CD4-positive, alpha-beta T cell treated with Interleukin-17A for 4 hours (primary cell): ENCODE measurements at regions not wholly inside any gene's neighbourhood (a gene's known extent, or its start where the extent isn't known, plus 50 kb on each side); places are given as distances from the start of the nearest gene placed in this dataset.

Experiments used
- DNase-seq: peaks from one replicate; pipeline ENCODE4 v3.0.0-alpha.2; 2020; ENCODE audit warnings: mixed read lengths

DNA sequence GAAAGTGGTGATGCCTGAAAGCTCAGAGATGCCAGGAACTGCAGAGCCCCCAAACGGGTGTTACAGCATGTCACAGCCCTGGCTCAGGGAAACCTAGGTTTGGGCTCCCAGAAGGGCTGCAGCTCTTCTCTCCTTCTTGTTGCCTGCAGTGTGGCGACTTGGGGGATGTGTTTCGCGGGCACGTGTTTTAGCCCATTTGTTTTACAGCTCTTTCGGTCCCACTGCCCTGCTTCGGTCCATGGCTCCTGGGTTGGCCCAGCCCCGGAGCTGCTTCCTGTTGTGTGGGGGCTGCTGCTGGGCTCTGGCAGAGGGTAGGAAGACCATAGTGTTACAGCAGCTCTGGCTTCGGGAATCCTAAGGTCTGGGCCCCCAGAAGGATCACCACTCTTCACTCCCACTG, 222.9 kb upstream of the RIOK2 start:
- DNase-seq: no peak

DNA sequence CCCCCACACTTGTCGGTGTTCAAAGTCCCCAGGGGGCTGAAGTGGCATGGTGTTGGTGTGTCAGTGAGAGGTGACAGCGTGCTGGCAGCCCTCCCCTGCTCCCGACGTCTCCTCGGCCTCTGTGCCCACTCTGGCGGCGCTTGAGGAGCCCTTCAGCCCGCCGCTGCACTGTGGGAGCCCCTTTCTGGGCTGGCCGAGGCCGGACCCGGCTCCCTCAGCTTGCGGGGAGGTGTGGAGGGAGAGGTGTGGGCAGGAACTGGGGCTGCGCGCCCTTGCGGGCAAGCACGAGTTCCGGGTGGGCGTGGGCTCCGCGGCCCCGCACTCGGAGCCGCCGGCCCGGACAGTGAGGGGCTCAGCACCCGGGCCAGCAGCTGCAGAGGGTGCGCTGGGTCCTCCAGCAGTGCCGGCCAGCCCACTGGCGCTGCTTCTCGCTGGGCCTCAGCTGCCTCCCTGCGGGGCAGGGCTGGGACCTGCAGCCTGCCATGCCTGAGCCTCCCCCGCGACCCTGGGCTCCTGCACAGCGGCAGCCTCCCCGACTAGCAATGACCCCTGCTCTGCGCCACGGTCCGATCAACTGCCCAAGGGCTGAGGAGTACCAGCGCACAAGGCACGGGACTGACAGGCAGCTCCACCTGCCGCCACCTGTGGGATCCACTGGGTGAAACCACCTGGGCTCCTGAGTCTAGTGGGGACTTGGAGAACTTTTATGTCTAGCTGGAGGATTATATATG, 224.1 kb upstream of the RIOK2 start:
- no peak for DNase-seq

DNA sequence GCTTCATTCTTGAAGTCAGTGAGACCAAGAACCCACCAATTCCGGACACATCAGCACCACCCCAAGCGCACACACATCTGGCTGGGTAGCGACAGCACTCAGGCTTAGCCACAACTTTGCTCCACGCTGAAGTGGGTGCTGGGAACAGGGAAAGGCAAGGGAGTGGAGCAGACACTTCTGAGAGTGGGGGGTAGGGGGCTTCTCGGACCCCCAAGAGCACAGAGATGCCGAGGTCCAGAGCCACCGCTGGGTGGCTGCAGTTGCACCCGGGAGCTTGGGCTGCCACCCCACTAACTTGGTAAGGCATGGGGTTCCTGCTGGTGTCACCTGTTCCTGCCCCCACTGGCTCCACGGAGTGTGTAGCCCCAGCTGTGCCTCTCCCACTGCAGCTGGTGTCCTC, 225.3 kb upstream of the RIOK2 start:
- DNase-seq: no peak

DNA sequence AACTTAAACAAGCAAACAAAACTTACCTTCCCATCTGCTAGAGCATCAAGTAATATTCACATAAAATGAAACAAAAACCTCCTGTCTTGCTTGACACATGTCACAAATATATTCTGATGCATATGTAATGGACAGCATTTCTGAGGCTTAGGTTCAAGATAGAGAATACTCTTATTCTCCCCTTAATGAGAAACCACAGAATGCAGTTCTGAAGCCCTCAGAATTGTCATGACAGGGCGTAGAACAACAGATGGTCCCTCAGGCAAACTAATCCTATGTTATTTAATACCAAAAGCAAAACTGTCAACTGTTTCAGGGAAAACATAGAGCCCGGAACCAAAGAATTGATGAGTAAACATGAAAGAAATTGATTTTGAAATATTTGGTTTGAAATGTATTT, 229.9 kb upstream of the RIOK2 start:
- DNase-seq: no peak

DNA sequence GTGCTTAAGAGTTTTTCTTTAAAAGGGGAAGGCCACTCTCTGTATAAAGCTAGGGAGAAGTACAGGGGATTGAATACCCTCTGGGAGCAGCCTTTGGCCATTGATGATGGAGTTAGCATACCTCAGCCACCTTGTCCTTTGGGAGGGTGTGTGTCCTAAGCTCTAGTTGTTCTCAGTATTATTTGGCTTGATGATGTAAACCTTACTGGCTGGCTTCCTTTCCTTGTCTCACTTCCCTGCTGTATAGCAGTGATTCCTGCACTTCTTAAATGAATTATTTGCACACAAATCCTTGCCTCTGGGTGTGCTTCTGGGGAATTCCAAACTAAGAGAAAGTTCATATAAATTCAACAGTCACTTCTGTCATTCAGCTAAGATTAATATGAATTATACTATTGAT, 234.9 kb upstream of the RIOK2 start:
- no peak for DNase-seq

DNA sequence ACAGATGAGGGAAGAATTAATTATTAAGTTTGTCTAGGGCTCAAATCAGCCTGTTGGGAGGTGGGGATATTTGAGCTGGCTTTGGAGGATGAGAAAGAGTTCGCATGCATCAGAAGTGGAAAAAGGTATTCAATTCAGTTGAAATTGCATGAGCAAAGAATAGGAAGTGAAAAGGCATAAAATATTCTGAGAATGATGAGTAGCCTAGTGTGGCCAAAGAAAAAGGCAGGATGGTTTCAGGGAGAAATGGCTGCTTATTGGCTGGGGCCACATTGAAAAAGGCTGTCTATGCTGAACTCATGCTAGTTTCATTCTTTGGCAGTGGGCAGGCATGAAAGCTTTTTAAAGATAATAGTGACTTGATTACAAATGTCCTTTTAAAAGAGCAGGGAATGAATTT, 235.4 kb upstream of the RIOK2 start:
- DNase-seq: no peak

DNA sequence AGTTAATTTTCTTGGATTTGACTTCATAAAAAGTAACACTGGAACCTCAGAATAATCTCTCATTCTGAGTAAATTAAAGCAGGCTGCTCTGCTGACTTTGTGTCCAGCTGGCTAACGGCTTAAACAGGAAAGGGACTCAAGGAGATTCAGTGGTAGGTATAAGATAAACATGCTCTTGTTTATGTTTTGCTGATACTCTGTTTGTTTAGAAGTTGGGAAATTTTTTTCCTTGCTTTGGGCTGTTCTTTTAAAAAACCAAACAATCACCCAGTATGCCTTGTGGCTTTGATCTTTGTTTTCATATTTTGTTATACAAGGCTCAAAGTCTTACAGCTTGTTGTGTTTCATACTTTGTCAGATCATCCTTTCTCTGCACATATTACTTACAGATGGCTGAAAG, 237.6 kb upstream of the RIOK2 start:
- no peak for DNase-seq

DNA sequence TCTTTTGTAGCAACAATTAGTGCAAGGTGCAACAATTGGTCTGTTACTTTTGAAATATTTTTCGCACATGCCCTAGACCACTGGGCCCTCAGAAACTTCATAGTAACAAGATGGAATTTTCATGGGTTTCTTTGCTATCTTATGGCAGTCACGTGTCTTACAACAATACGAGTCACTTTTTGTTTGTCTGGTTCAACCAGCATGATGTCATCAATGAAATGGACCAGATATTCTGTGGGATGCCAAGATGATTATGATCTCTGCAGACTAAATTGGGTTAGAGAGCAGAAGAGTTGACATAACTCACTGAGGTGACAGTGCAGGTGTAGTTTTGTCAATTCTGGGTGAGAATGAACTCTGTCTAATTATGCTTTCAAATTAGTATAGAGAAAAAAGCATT, 239.6 kb upstream of the RIOK2 start:
- no peak for DNase-seq

DNA sequence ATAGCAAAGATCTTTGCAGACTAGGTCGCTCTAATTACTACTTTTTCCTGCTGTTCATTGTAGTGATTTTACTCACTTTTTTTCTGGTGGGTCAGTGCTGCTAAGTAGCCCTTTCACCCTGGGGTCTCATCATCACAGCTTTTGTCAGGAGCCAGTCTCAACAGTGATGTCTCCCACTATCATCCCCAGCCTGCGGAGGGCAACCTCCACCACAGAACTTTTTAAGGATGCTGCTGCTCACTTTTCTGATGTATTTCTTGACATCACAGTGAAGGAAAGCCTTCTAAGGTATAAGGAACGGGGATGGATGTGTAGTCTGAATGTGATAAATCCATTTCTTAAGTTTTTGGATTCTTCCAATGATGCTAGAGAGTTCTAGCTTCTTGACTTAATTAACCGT, 242.5 kb upstream of the RIOK2 start:
- DNase-seq: no peak

DNA sequence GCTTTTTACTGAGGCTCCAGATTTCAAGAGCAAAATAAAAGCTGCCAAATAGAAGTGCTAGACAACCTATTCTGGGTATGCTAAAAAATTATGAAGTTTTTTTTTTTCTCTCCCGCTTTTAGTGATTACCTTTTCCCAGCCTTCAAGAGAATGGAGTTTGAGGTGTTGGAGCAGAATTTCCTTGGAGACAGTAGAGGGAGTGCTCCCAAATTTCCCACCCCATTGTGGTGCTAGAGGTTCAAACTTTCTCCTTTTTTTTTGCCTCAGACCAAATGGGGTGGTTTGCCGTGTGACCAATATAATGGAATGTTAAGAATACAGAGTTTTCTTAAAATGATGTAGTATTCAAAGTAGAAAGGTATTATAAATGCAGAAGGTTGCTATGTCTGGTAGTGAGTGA, 244.2 kb upstream of the RIOK2 start:
- no peak for DNase-seq

DNA sequence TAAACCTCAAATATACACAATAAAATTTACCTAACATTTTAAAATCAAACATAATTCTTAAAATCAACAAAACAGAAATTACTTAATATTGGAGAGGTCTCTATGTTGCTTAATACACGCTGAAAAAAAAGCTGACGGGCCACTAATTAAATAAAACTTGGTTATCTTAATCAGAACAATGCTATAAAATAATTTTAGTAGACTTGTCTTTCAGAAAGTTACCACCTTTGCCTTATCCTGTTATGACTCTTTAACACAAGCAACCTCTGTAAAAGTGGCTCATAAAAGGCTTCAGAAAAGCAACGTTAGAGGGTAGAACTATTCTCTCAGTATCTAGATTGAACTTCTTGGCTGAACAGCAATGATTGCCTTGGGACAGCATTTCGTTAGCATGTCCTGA, 251.0 kb upstream of the RIOK2 start:
- DNase-seq: no peak

DNA sequence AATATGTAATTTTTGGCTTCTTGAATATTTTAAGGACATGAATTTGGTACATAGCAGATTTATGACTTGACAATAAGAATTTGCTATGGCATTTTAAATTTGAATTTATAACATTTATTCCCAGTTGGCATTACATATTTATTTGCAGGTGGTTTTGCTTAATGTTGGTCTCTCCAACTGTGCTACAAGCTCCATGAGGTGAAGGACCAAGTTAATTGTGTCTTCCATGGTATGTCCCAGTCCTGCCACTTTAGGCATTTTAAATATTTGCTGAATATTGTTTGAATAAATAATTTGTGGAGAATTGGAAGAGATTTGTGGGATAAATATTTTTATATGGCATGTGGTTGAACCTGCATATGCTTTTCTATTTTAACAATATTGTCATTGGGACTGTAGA, 253.4 kb upstream of the RIOK2 start:
- DNase-seq: no peak

DNA sequence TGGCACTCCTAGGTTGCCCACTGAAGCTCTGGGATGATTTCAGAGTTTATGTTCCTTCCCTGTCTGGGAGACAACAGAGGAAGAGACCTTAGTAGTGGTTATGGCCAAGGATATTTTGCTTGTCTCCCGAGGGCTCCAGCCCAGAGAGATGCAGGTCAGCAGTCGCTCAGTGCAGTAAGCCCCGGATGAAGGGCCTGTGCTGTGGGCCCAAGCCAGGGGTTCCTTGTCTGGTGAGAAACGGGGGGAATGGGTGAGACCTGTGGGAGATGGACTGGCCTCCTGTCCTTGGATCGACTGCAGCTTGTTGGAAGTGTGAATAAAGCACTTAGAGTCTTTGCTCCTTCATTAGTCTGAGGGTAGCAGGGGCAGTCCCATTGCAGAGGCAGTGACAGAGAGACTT, 260.7 kb upstream of the RIOK2 start:
- no peak for DNase-seq

DNA sequence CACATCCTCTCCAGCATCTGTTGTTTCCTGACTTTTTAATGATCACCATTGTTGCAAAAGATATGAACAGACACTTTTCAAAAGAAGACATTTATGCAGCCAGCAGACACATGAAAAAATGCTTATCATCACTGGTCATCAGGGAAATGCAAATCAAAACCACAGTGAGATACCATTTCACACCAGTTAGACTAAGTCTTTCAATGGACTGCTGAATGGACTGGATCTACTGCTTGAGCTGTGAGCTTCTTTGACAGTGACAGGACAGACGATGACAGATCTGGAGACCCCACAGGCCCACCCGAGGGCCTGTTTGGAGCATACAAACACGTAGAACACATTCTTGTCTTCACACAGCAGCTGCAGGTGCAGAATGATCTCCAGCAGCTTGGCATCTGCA, 266.1 kb upstream of the RIOK2 start:
- no peak for DNase-seq

DNA sequence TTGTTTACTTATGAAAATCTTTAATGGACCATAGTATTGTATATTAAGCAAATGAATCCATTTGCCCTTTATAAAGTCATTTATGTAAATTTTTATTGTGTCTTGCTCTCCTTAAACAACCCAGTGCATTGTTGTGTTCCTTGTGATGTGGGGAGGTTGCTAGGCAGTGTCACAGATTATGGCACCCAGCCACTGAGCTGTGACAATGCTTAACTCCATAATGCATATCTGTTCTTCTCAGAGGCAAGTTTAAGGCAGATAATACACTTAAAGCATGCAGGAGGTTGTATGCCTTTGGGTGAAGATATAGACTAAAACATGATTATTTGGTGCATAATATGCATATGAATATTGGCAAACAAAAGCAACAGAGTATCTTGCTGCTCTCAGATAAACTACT, 269.6 kb upstream of the RIOK2 start:
- no peak for DNase-seq

DNA sequence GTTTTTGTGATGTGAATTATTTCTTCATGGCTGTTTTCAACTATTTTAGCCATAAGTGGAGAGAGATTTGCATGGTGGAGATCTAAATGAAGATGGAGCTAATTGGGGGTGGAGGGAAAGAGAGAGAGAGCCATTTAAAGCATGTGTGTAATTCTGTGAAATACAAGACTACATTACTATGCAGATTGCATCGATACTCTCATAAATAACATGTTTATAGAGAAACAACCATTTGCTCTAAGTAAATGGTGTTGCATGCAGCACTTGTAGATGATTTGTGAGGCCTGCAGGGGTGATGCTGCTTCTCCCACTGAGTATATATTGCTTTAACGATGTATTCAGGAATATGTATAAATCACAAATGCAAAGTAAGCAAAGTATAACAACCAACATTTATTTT, 270.2 kb upstream of the RIOK2 start:
- DNase-seq: no peak

DNA sequence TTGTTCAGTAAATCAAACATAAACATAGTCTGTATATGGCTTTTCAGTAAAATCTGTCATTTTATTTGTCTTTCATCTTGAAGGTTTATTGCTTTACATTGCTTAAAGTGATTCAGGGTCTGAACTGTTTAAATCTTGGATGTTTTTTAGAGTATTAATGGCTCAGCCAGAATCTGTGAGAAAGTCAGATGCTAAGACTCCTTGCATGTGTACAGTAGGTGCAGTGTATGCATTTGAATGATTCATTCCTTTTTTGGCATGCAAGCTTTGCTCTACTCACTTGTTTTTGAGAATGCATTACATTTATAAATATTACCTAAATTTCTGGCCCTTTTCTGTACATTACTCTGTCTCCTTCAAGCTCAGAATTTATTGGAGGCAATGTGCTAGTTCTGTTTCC, 271.0 kb upstream of the RIOK2 start:
- DNase-seq: no peak

DNA sequence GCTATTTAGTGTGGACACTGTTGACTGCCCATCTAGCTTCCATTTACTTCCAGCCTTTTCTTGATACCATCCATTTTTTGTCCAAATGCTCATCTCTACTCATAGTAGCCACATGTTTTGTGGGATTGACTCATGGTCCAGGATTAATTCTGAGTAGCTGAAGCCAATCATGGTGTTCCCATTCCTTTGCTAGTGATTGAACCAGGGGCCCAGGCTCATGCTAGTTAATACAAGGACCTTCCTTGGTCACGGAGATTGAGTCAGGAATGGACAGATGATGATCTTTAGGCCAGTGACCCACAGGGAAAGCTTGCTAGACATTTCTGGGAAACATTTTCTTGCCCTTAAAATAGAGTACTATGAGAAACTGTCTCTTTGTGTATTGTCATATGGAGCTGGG, 272.9 kb upstream of the RIOK2 start:
- DNase-seq: no peak

DNA sequence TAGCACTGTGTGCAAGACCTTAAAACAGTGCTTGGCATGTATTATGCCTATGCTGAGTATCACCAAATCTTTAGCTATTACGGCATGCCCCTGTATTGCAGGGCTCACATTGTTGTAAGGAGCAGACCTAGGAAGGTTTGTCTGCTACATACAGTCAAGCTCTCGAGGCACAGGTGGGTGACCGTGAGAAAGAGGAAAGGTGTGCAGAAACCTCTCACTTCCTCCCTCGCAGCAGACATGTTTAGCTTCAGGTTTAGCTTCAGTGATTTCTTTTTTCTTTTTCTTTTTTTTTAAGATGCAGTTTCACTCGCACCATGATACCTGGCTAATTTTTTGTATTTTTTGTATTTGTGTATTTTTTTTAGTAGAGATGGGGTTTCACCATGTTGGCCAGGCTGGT, 275.8 kb upstream of the RIOK2 start:
- no peak for DNase-seq

DNA sequence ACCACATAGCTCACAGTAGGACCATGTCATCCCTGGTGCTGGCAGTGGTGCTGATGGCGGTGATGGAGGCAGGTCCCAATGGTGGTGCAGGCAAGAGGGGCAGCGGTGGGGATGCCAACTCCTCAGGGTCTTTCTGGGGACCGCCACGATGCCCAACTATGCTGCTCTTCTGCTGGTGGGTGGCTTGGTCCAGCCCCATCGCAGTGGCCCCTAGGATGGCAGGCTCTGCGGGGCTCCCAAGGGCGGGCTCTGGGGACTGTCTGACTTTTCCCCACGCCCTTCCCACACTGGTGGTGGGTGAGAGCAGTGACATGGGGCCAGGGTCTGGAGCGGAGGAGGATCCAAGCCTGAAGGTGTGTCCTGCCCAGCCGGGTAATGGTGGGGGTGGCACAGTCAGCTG, 288.9 kb upstream of the RIOK2 start:
- no peak for DNase-seq

DNA sequence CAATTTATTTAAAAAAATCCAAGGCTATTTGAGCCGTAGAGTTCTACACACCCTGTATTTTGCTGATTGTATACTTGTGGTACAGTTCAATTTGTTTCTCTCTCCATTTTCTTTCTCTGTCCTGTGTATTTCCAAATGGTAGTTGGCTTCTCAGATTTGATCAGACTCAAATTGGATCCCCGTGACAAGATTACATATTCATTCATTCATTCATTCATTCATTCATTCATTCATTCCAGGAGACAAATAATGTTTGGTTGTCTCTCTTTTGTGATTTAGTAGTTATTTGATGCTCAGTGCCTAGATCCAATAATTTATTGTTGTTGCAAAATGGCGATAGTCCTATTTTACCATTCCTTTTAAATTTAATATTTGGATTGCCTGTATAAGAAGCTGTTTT, 292.8 kb upstream of the RIOK2 start:
- no peak for DNase-seq

DNA sequence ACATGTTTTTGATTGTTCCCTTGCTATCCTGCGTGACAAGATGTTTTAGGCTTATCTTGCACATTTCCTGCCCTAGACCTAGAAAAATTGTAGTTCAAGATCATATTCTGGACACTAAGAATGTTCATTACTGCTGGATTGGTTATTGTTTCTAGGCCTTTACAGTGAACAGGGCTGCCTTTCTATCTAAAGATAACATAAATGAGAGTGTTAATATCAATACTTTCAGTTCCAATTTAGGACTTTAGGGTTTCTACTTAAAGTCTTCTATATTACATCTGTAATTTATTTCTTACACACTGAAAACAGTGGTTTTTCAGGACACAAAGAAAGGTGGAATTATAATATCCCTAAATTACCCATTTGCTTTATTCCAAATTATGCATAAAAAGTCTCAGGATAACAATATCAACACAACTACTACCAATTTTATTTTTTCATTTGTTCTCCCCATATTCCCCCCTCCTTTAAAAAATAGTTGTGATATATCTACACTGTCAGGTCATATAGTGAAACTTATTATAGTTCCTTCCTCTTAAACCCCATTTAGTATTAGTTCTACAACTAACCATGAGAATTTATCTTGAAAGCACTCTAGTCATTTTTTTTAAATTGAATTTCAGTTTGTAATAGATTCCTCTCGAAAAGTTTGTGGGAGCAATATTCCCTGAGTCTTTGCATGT, 293.9 kb upstream of the RIOK2 start:
- DNase-seq: no peak

DNA sequence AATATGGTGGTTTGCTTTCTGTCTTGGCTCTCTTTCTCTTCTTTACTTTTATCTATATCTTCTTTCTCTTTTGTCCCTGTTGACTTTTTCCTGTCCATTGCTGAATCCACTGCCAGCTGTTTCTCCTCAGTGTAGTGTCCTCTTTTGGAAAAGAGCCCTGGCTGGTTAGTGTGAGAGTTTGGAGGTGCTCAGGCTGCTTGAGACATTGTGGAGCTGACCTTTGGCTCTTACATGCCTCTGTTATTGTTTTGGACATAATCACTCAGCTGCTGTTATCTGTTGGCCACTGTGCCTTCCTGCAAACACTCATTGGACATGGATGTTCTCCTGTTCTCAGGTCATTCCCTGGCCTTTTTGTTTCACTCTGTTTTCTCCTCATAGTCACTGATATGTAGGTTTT, 295.4 kb upstream of the RIOK2 start:
- no peak for DNase-seq

DNA sequence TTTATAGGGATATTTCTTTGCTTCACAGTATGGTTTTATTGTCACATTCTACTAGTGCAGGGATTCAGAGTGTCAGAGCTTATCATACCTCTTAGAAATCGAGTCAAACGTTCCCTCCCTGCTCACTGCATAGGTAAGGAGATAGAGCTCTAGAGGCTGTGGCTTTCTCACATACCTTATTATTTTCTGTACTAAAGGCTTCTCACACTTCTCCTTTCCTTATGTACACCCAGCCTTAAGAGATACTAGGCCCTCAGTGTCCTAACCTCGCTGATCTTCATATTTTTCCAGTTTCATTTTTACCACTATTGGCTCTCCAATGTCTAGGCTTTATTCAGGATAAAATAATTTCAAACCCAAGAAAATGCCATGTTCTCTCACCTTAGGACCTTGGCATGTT, 297.3 kb upstream of the RIOK2 start:
- DNase-seq: no peak

DNA sequence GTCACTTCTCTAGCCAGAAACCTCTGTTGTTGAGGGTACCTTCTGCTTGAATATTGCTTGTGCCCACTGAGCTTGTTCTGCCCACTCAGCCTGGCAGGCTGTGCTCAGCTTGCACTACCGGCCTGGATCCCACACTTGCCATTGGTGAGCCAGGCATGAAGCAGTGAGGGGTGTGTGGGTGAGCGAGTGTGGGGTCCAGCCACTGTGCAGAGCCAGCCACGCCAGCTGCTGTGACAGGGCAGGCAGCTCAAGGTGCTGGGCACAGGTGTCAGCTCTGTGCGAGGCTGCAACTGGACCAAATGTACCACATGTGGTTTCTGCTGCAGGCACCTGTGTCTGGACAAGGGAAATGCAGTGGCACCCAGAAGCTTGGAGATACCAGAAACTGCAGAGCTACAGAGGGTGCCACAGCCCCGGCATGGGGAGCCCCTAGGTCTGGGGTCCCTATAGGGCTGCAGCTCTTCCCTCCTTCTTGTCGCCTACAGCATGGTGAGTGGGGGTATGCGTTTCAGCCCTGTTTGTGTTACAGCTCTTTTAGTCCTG, 305.1 kb upstream of the RIOK2 start:
- DNase-seq: no peak
